HepG2 (cell line): ENCODE measurements at regions not wholly inside any gene's neighbourhood (a gene's known extent, or its start where the extent isn't known, plus 50 kb on each side); places are given as distances from the start of the nearest gene placed in this dataset.

ENCODE experiments used
- ATAC-seq: fragments of 200-7000 bp; cut with Tn5 transposase; 3 replicates; pipeline ENCODE4 v1.9.1; 2020; ENCODE audit warnings: mild to moderate bottlenecking, moderate library complexity
- BruUV-seq: library from RNA; stranded (reverse); fragments of 400-500 nt; replicated peaks from 2 replicates; lab custom pipeline; 2021; lab: Mats Ljungman, UMichigan
- CTCF ChIA-PET: fragments of 300-600 bp; formaldehyde crosslinking; extraction: SDS; loops from one replicate; lab custom pipeline; 2021; ENCODE audit warnings: low total read pairs, inconsistent platforms, low intra/inter-chr PET ratio; lab: Yijun Ruan, JAX
- POLR2A ChIA-PET: fragments of 350-600 bp; sonication (Branson Sonifier 250); formaldehyde crosslinking; loops from one replicate; lab custom pipeline; 2020; ENCODE audit warnings: antibody characterized with exemption, inconsistent platforms; lab: Yijun Ruan, JAX
- DNase-seq: peaks from one replicate; pipeline ENCODE4 v3.0.0-alpha.2; 2015; ENCODE audit warnings: low spot score
- FAIRE-seq: peaks from 3 replicates; lab custom pipeline; 2011; peaks lifted over from hg19 to GRCh38; lab: Jason Lieb, UNC
- H2AFZ ChIP-seq: one replicate; pipeline ENCODE4 v1.6.1; 2011; ENCODE audit warnings: low read length, inconsistent platforms
- H3K27ac ChIP-seq: fragments of 300-600 bp; 3 replicates; pipeline ENCODE4 v1.8.0; 2011; ENCODE audit warnings: mixed run types, mild to moderate bottlenecking, mixed read lengths, low read length, inconsistent platforms; ENCODE audit not compliant: insufficient read depth; ENCODE audit errors: extremely low read length
- H3K27me3 ChIP-seq, 2 experiments: fragments of 200-600 bp in 1 of 2; 2 replicates in 1 of 2; 3 replicates in 1 of 2; pipeline versions ENCODE4 v1.6.0 to v1.8.0; 2011; ENCODE audit warnings: low read length in 2 of 2, mild to moderate bottlenecking in 2 of 2, moderate library complexity in 2 of 2, inconsistent platforms in 1 of 2; ENCODE audit not compliant: insufficient read depth in 2 of 2, control insufficient read depth in 1 of 2
- H3K36me3 ChIP-seq, 2 experiments: fragments of 200-600 bp in 1 of 2; replicated peaks in 1 of 2; 2 replicates in 1 of 2; 3 replicates in 1 of 2; pipeline versions ENCODE4 v1.5.1 to v1.8.0; 2011; ENCODE audit warnings: low read length in 2 of 2, inconsistent platforms in 1 of 2; ENCODE audit not compliant: insufficient read depth in 2 of 2, control insufficient read depth in 1 of 2
- H3K4me1 ChIP-seq: 2 replicates; pipeline ENCODE4 v1.5.1; 2012; ENCODE audit warnings: low read length, inconsistent platforms; ENCODE audit not compliant: insufficient read depth
- H3K4me2 ChIP-seq: 2 replicates; pipeline ENCODE4 v1.6.0; 2011; ENCODE audit warnings: low read depth, low read length, inconsistent platforms
- H3K4me3 ChIP-seq, 3 experiments: fragments of 200-600 bp in 1 of 3; sonication (generic), shearing (Covaris generic) in 1 of 3; replicated peaks in 1 of 3; 2 replicates each; pipeline ENCODE4 v1.5.1; 2011 to 2016; ENCODE audit warnings: low read length in 3 of 3, inconsistent platforms in 2 of 3, low read depth in 2 of 3, mild to moderate bottlenecking in 2 of 3, control low read depth in 1 of 3, mixed read lengths in 1 of 3; ENCODE audit not compliant: insufficient read depth in 1 of 3
- H3K79me2 ChIP-seq: one replicate; pipeline ENCODE4 v1.6.1; 2011; ENCODE audit warnings: low read length, inconsistent platforms; ENCODE audit not compliant: insufficient read depth
- H3K9ac ChIP-seq: 2 replicates; pipeline ENCODE4 v1.6.0; 2011; ENCODE audit warnings: mild to moderate bottlenecking, low read depth, low read length, inconsistent platforms; ENCODE audit not compliant: insufficient read depth
- H3K9me3 ChIP-seq: 2 replicates; pipeline ENCODE4 v1.5.1; 2012; ENCODE audit warnings: mild to moderate bottlenecking, low read length
- H4K20me1 ChIP-seq: 2 replicates; pipeline ENCODE4 v1.6.0; 2011; ENCODE audit warnings: inconsistent platforms, mild to moderate bottlenecking, low read length, moderate library complexity; ENCODE audit not compliant: insufficient read depth
- DNMT3B ChIP-seq: conservative IDR thresholded peaks from 2 replicates; pipeline ENCODE4 v1.6.1; 2016; ENCODE audit warnings: missing biosample characterization, control low read depth
- ELF3 ChIP-seq: IDR thresholded peaks from 2 replicates; pipeline ENCODE4 v1.6.1; 2016; ENCODE audit warnings: missing genetic modification reagents, missing compliant biosample characterization
- GPBP1L1 ChIP-seq: sonication (generic); formaldehyde crosslinking; IDR thresholded peaks from 2 replicates; pipeline ENCODE4 v1.5.0; 2020; ENCODE audit warnings: mild to moderate bottlenecking, missing genetic modification reagents
- MBD4 ChIP-seq: IDR thresholded peaks from 2 replicates; pipeline ENCODE4 v1.6.1; 2012; ENCODE audit warnings: low read length, inconsistent platforms, borderline replicate concordance
- MTA1 ChIP-seq: sonication (generic); formaldehyde crosslinking; IDR thresholded peaks from 2 replicates; pipeline ENCODE4 v1.4.0; 2020; ENCODE audit warnings: missing genetic modification reagents, mild to moderate bottlenecking, borderline replicate concordance
- MXD4 ChIP-seq: IDR thresholded peaks from 2 replicates; pipeline ENCODE4 v1.6.1; 2016; ENCODE audit warnings: mild to moderate bottlenecking, missing biosample characterization, missing genetic modification reagents
- PRPF4 ChIP-seq: fragments of 200-400 bp; formaldehyde crosslinking; IDR thresholded peaks from 2 replicates; pipeline ENCODE4 v1.6.1; 2016; ENCODE audit warnings: low read length, low read depth; ENCODE audit not compliant: poor library complexity, severe bottlenecking
- SMAD1 ChIP-seq: sonication (generic); formaldehyde crosslinking; IDR thresholded peaks from 2 replicates; pipeline ENCODE4 v1.4.0; 2020; ENCODE audit warnings: missing genetic modification reagents, low read depth, mild to moderate bottlenecking, borderline replicate concordance
- SRY ChIP-seq: sonication (generic); formaldehyde crosslinking; IDR thresholded peaks from 2 replicates; pipeline ENCODE4 v1.8.0; 2022; ENCODE audit warnings: mild to moderate bottlenecking, missing genetic modification reagents
- ZBTB20 ChIP-seq: sonication (generic); formaldehyde crosslinking; IDR thresholded peaks from 2 replicates; pipeline ENCODE4 v1.8.1; 2023; ENCODE audit warnings: missing genetic modification reagents, low read depth, mild to moderate bottlenecking, borderline replicate concordance
- ZBTB7A ChIP-seq: sonication (generic); formaldehyde crosslinking; IDR thresholded peaks from 2 replicates; pipeline ENCODE4 v1.8.0; 2022; ENCODE audit warnings: mild to moderate bottlenecking, missing genetic modification reagents
- ZNF20 ChIP-seq: sonication (generic); formaldehyde crosslinking; IDR thresholded peaks from 2 replicates; pipeline ENCODE4 v1.4.0; 2020; ENCODE audit warnings: mild to moderate bottlenecking, moderate library complexity, missing genetic modification reagents
- ZNF230 ChIP-seq: sonication (generic); formaldehyde crosslinking; IDR thresholded peaks from 2 replicates; pipeline ENCODE4 v1.4.0; 2020; ENCODE audit warnings: mild to moderate bottlenecking, missing genetic modification reagents
- ZNF235 ChIP-seq: sonication (generic); formaldehyde crosslinking; IDR thresholded peaks from 2 replicates; pipeline ENCODE4 v1.8.1; 2023; ENCODE audit warnings: mild to moderate bottlenecking, missing genetic modification reagents, borderline replicate concordance
- ZNF274 ChIP-seq: sonication (generic); formaldehyde crosslinking; IDR thresholded peaks from 2 replicates; pipeline ENCODE4 v1.5.1; 2020; ENCODE audit warnings: mild to moderate bottlenecking, missing genetic modification reagents
- ZNF382 ChIP-seq: sonication (generic); formaldehyde crosslinking; IDR thresholded peaks from 2 replicates; pipeline ENCODE4 v1.5.0; 2020; ENCODE audit warnings: missing genetic modification reagents, mild to moderate bottlenecking, borderline replicate concordance
- ZNF557 ChIP-seq: sonication (generic); formaldehyde crosslinking; IDR thresholded peaks from 2 replicates; pipeline ENCODE4 v1.4.0; 2020; ENCODE audit warnings: missing genetic modification reagents
- ZNF674 ChIP-seq: sonication (generic); formaldehyde crosslinking; IDR thresholded peaks from 2 replicates; pipeline ENCODE4 v1.5.0; 2020; ENCODE audit warnings: low read depth, mild to moderate bottlenecking, missing genetic modification reagents
- ZNF784 ChIP-seq: sonication (generic); formaldehyde crosslinking; IDR thresholded peaks from 2 replicates; pipeline ENCODE4 v1.5.1; 2020; ENCODE audit warnings: missing genetic modification reagents, mild to moderate bottlenecking, borderline replicate concordance
- WGBS: methylation state at CpG from one replicate; pipeline ENCODE4 v1.1.6; 2017; ENCODE audit warnings: low lambda C conversion rate; 5-methylcytosine and 5-hydroxymethylcytosine counted together
- in situ Hi-C: cut with HindIII; loops from 2 replicates; pipeline ENCODE4 v1.10.0; 2017; ENCODE audit warnings: low pct_unique_long_range_greater_than_20kb; ENCODE audit not compliant: extremely low pct_ligation_motif_present
- intact Hi-C: fragments of 100-400 bp; cut with micrococcal nuclease; formaldehyde crosslinking; loops from one replicate; pipeline ENCODE4 v1.10.0; 2022; ENCODE audit not compliant: unreplicated experiment

GRCh38 chr15:23835953-23836352 lies 148.8 kb upstream of the NDN start:
- Histone ChIP-seq H3K36me3 (no peaks in the 10 kb centered on the region), H4K20me1 (no peaks in the 10 kb centered on the region), H3K9ac (no peak overlapping the region), H3K4me2 (no peak overlapping the region), H3K79me2 (no peaks in the 10 kb centered on the region), H3K9me3 (no peaks in the 10 kb centered on the region), H3K27me3 (no peaks in the 10 kb centered on the region), H3K4me3 (no peak overlapping the region), H3K27ac (no peak overlapping the region), H2AFZ (no peak overlapping the region), H3K4me1 (no peaks in the 10 kb centered on the region)
- DNase-seq (no peak), ATAC-seq (no peak), FAIRE-seq (no peak)
- BruUV-seq = no TSS peak
- CTCF ChIA-PET = no interaction called here
- in situ Hi-C loops (no loop called here), intact Hi-C loops (no loop called here)
- 69% methylated on average over 2 of the region's 2 CpGs for WGBS
- no peak for TF ChIP-seq ZNF235
- TF ChIP-seq ZNF382 (CRISPR knock-in tag) = no peak
- no peak for TF ChIP-seq ZNF784 (CRISPR knock-in tag)
- TF ChIP-seq ZNF20 = no peak
- no peak for TF ChIP-seq ZNF274
- TF ChIP-seq MTA1 = no peak
- TF ChIP-seq ZNF230 = no peak
- POLR2A ChIA-PET = no interaction called here

GRCh38 chr15:23839893-23840474 lies 152.9 kb upstream of the NDN start:
- no peaks in the 10 kb centered on the region for H3K36me3 ChIP-seq
- POLR2A ChIA-PET = no interaction called here
- H3K4me3 ChIP-seq = no peak overlapping the region
- intact Hi-C loops = no loop called here
- no peak overlapping the region for H3K4me2 ChIP-seq
- CTCF ChIA-PET = no interaction called here
- no peak overlapping the region for H3K9ac ChIP-seq
- no peak for FAIRE-seq
- no peak overlapping the region for H2AFZ ChIP-seq
- H3K27ac ChIP-seq = no peak overlapping the region
- no peaks in the 10 kb centered on the region for H4K20me1 ChIP-seq
- no peaks in the 10 kb centered on the region for H3K9me3 ChIP-seq
- WGBS = 14% methylated on average over 6 of the region's 6 CpGs
- in situ Hi-C loops = no loop called here
- no peak for DNase-seq
- no TSS peak for BruUV-seq
- no peaks in the 10 kb centered on the region for H3K79me2 ChIP-seq
- no peak for ATAC-seq
- H3K27me3 ChIP-seq = no peaks in the 10 kb centered on the region
- no peaks in the 10 kb centered on the region for H3K4me1 ChIP-seq
- TF ChIP-seq ELF3 (CRISPR knock-in tag) (no peak), ZNF674 (CRISPR knock-in tag) (no peak), DNMT3B (no peak), MXD4 (CRISPR knock-in tag) (no peak), ZBTB7A (CRISPR knock-in tag) (no peak), PRPF4 (no peak), MBD4 (no peak), ZBTB20 (CRISPR knock-in tag) (no peak), GPBP1L1 (no peak), SMAD1 (CRISPR knock-in tag) (no peak), SRY (CRISPR knock-in tag) (no peak), ZNF557 (no peak)
